ENCODE measurements at regions not wholly inside any gene's neighbourhood (a gene's known extent, or its start where the extent isn't known, plus 50 kb on each side); places are given as distances from the start of the nearest gene placed in this dataset.

DNA sequence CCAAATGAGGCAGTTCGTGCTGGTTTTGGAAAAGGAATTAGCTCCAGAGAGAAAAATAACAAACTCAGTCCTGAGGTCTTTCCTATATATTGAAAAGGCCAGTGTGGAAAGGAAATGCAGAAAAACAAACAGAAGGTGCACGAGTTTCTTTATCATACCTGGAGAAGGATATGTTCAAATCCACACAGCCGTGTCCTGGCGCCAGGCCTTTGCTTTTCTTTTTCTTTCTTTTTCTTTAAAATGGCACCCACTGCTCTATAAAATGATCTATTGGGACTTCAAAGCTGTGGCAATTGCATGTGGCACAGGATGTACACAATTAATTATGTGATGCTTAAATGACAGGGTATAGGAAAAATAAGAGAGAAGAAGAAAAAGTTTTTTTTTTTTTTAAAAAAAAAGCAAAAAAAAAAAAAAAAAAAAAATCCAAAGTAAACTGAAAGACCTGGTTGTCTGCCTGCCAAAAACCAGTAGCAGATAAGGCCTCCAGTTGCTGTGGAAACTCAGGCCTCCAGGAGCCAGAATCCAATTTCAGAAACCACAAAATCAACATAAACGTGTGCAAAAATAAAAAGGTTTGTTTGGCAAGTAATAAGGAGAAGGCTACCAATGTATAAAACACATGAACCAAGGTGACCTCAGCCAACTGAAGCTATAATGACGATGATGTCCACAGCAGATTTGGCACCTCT is 957.6 kb upstream of the SOX9 start:
- no peak for TF ChIP-seq EZH2 (IDR thresholded peaks at IDR 0.05)
- no peak for TF ChIP-seq POLR2AphosphoS5 (IDR thresholded peaks at IDR 0.05; ENCODE audit: borderline replicate concordance, low read depth, low read length)
